Inflammatory macrophage treated with lipopolysaccharide for 1 hour (primary cell): ENCODE measurements at regions not wholly inside any gene's neighbourhood (a gene's known extent, or its start where the extent isn't known, plus 50 kb on each side); places are given as distances from the start of the nearest gene placed in this dataset.
"Not testable (repeated sequence)": the region's sequence is repeated elsewhere in the genome, so short reads cannot be mapped to it uniquely, and the experiment has no call there.

Experiments
- DNase-seq, 2 donors: peaks; one replicate each; pipeline ENCODE4 v3.0.0-alpha.2; 2020 to 2022

DNA sequence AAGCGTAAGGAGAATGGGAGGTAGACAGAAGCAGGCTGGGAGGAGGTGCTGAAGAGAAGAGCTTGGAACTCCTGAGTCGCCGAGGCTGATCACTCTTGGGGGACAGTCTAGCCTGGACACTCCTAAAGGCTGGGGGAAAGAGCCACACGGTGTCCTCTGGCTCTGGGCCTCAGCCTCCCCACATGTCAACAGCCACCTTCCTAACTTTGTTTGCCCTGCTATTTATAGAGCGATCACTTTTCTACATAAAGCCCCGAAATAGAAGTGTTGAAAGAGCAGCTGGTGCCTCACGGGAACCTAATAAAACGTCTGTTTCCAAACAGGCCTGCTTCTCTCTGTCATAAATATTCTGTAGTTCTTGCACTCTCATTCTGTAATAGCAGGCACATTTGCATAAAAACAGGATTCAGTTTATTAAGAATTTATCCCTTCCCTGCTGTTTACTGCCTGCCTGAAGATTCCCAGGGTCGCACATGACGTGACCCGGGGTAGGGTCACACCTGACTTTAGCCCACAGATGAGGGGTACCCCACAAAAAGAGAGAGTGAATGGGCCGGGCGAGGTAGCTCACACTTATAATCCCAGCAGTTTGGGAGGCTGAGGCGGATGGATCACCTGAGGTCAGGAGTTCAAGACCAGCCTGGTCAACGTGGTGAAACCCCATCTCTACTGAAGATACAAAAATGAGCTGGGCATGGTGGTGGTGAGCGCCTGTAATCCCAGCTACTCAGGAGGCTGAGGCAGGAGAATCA, 212.5 kb downstream of the TOMM20 start:
- peak in 1 of 2 donors; percentile 39 for DNase-seq

DNA sequence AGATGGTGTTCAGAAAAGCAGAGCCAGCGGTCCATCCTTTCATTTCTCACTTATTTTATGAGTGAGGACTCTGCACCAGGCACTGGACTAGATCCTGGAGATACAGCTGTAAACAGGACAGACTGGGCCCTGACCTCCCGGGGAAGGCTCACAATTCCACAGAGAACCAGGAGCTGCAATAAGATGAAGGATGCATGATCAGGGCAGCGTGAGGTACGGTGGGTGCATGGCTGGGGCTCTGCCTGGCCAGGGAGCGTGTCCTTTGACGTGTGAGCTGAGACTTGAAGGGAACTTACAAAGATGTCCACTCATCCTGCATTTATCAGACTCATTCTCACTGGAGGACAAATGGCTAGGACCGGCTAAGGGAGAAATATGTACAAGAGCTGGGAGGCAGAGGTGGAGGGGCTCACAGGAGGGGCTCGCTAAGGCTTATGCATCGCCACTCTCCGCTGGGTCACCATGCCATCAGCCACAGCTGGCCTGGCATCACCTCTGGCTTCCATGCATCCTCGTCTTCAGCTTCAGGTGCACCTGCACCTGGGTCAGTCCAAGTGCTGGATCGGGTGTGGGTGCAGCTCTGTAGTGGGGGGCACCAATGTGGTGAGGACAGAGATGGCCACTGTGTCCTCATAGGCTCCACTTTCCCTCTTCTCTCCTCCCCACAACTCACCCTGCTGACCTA, 213.9 kb downstream of the TOMM20 start:
- DNase-seq, result no peak

DNA sequence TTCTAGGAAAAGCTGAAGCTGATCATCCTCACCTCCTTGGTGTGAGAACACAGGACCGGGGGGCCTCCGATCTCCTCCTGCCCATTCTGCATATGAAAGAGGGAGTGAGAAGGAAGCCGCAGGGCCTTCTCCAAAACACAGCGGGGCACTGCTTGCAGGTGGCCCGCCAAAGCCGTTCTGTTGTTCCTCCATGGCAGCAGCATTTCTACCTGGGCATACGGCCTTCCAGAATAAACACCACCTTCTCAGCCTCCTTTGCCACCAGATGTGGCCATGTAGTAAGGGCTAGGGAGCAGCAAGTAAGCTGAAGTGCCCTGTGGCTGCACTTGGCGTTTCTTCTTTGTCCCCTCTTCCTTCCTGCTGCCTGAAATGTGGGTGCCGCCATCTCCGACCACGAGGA, 214.9 kb downstream of the TOMM20 start:
- no peak for DNase-seq

DNA sequence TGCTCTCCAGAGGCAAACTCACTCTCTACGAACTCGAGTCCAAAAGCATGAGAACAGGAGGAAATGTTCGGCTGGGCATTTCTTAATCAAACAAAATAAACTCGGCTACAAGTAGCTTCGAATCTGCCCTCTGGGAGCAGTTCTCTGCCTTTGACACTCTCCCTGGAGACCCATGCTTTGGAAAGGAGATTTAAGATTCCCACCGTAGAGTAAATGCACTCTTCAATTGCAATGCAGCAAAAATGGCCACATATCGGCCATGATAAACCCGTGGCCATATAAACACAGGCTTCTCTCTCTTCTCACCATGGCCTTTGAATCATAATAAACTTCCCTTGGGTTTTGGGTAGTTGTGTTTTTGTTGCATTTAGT, 215.4 kb downstream of the TOMM20 start:
- DNase-seq, result no peak

DNA sequence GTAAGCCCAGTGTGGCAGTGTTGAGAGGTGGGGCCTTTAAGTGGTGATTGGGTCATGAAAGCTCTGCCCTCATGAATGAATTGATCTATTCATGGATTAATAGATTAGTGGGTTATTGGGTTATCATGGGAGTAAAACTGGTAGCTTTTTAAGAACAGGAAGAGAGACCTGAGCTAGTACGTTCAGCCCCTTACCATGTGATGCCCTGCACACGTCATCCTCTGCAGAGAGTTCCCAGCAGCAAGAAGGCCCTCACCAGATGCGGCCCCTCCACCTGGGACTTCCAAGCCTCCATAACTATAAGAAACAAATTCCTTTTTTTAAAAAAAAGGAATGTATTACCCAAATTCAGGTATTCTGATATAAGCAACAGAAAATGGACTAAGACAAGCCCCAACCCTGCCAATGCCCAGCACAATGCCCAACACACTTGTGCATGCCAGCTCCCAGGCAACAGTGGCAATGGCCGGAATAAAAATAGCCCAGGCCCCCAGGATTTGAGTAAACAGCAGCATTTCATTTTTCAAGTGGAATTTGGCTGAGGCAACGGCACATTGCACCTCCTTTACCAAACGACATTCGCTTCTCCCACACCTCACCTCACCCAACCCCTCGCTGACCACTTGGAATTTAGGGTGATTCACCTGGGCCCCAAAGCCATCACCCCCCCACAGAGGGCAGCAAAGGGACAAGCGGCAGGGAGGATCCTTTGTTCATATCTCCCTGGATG, 215.9 kb downstream of the TOMM20 start:
- DNase-seq, result no peak

DNA sequence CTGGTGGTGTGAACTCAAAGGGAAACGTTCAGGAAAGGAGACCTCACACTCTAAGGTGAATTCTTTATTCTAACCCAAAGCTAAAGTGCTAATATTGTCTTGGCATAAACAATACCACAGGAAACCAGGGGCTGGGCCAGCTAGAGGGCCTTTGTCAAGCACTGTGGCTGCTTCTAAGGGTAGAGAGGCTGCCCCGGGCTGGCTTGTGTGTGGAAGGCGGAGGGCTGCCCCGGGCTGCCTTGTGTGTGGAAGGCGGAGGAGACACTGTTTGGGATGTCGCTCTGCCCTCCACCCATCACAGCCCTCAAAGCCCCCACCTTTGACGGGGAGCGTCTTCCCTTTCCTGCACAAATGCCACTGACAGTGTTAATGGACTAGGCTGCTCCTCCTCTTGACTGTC, 216.8 kb downstream of the TOMM20 start:
- no peak for DNase-seq

DNA sequence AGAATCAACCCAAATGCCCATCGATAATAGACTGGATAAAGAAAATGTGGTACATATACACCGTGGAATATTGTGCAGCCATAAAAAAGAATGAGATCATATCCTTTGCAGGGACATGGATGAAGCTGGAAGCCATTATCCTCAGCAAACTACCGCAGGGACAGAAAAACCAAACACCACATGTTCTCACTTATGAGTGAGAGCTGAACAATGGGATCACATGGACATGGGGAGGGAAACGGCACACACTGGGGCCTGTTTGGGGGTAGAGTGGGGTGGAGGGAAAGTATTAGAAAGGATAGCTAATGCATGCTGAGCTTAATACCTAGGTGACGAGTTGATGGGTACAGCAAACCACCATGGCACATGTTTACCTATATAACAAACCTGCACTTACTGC, 217.5 kb downstream of the TOMM20 start:
- DNase-seq, result not testable (repeated sequence)

DNA sequence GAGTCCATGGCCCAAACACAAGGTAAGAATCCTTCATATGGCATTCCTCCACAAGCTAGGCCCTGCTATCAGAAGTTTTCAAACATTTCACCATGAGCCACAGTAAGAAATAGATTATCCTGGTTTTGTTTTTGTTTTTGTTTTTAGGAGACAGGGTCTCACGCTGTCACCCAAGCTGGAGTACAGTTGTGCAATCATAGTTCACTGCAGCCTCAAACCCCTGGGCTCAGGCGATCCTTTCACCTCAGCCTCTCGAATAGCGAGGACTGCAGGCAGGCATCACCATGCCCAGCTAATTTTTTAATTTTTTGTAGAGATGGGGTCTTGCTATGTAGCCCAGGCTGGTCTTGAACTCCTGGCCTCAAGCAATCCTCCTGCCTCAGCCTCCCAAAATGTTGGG, 218.8 kb downstream of the TOMM20 start:
- DNase-seq, result no peak

DNA sequence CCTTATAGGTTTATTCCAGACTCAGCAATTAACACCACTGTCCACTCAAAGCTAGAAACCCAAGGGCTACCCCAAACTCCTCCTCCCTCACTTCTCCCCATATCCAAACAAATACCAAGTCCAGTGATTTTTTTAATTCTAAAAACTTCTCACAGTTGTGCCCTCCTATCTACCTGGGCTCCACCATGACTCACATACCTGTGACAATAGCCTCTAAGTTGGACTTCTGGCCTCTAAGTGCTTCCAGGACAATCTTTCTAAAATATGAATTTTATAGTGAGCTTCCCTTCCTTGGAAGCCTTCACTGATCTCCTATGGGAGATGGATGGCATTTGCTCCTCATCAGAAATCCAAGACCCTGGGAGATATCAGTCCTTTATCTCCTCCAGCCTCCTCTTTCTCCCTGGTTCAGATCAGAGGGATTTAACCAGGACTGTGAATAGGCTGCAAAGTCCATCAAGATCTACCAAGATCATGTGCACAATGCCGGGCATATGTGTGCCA, 219.3 kb downstream of the TOMM20 start:
- no peak for DNase-seq

DNA sequence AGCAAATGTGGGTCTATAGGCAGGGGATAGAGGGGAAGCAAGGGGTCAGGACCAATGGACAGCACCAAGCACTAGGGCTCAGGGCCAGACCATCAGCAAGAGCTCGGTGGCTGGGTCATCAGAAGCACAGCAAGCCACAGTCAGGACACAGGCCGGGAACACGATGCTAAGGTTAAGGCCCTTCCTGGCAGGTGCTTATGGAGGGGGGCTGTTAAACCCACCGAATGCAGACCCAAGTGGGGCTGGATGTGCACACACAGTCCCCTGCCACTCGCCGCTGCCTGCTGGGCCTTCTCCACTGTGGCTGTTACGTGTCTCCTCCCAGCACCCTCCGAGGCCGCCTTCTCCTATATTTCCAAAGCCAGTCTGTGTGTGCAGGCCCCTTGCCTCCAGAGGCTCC, 220.1 kb downstream of the TOMM20 start:
- DNase-seq, result no peak

DNA sequence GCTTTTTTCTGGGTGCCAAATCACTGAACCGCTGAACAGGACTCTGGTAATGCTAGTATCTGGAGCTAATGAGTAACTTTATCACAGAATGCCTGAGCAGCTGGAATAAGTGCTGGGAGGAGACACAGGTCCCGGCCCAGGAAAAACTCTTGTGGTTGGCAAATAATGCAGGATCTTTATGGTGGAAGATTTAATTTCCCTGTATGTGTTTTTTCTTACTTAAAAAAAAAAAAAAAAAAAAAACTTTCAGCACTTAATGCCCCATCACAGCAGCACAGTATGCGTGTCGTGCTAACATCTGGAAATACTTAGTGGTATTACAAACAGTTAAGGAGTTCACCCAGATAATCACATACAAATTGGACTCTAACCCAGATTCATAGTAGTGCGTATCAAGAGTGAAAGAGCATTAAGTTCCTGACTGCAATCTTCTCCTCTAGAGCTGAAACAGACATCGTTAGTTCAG, 220.7 kb downstream of the TOMM20 start:
- no peak for DNase-seq

DNA sequence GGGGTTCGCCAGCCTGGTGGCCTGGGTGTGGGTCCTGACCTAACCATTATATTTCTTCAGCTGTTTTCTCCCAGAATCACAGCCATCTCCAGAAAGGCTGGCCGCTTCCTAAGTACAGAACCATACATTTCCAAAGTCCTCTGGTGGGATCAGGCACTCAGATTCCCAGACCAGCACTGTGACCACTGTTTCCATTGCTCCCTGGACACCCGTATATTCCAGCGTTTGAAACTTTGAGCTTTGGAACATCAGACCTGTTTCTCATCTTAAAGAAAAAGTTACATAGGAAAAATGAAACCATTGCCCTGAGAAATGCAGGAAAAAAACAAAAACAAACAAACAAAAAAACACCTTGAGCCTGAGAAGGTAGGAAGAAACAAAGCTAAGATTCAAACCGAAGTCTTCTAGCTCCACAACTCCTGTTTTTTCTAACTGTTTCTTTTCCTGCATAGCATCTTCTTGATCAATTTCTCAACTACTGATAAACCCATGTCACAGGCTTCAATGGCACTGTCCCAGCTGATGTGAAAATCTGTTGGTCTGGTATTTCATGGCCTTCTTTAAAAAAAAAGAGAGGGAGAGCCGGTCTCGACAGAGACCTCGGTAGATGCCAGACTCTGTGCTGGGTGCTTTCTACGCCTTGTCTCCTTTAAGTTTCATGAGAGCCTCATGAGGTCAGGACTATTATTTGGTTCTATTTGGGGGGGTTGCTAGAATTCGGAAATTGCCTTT, 221.3 kb downstream of the TOMM20 start:
- DNase-seq, result no peak

DNA sequence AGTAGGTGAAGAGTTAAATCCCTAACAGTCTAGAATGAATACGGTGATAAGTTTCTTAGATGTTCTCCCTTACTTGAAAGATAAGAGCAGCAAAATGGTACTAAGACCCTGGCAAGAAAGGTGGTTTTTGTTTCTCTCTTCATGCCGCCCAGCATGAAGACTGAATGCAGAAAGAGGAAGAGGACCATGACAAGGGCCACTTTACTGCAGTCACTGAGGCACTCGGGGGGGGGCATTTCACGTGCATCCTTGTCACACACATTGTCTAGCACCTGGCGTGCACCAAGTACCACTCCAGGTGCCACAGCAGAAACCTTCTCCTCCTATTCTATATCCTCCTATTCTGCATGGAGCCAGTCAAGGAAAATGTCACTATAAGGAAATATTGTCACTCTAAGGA, 222.0 kb downstream of the TOMM20 start:
- DNase-seq, result no peak

DNA sequence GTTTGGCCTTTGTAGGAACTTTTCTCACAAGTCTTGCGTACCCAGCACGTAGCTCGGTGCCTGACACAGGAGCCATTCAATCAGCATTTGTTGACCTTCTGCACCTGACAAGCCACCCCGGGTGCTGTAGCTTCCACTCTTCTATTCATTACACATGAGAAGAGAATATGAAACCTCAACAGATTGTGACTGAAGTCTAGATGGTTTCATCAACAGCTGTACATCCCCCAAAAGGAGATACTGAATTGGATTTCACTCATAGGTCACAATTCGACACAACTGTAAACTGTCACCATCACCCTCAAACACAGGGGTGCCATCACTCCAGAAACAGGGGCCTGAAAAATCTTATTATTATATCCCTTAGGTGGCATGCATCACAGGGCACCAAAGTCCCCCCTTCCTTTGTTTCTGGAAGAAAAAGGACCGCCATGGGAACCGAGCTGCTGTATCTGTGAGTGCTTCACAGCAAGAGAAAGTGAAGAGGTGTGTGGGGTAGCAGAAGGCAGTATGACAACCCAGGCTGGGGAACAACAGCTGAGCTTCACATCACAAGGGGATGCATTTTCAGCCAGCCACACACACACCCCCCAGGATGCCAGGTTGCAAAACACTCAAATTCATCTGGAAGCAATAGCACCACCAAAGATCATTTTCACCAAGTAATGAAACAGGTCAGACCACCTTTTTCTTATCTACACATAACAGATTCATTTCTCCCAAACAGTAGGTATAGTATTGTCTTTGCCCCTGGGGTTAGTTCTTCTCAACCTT, 225.7 kb downstream of the TOMM20 start:
- DNase-seq, result no peak

DNA sequence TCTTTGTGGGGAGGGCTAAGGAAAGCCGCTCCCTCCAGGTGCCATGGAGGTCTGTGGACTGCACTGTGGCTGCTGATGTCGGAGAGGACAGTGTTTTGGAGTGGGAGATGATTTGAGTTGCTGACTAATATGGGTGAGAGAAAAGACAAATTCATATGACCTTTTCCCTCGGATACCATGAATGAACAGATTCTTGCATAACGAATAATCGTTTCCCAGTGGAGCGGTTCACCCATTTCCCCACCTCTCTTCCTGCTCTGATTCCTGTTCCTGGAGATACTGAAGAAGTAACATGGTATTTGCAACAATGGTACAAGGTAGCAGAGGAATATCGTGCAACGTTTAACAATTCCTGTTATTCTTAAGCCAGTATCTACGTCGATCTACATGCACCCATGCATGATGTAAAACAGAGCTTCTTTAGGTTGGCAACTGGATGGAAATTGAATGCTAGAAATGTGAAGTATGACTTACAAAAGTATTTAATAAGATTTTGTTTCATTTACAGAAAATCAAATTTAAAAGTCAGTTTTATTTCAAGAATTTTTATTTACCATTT, 227.1 kb downstream of the TOMM20 start:
- DNase-seq, result no peak

DNA sequence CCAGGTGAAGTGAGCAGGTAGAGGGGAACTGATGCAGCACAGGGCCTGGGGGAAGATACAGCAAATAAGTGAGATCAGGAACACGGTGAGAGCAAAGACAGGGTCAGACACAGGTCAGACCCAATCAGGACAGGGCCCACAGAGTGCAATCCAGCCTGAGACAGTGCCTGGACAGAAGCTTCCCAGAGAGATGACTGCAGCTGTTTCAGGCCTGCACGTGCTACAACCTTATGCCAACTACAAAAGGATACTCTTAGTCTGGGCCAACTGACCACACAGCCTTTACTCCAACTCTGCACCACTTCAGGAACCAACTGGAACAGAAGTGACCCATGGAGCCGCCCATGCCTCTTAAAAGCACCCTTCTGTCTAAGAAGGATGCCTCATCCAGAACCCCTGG, 228.0 kb downstream of the TOMM20 start:
- no peak for DNase-seq

DNA sequence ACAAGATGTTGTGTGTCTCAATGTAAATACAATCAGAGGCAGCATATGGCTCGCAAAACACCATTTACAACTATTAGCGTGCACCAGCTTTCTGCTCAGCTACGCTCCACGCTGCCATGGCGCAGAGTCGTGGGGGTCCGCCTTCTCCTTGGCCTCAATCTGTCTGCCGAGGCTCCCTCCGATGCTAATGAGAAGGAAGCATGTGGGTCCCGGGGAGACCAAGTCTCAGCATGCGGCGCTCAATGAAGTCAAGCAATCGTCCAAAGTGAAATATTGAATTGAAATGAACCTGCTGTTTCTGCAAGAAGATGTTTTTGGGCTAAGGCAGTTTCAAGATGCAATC, 228.9 kb downstream of the TOMM20 start:
- no peak for DNase-seq

DNA sequence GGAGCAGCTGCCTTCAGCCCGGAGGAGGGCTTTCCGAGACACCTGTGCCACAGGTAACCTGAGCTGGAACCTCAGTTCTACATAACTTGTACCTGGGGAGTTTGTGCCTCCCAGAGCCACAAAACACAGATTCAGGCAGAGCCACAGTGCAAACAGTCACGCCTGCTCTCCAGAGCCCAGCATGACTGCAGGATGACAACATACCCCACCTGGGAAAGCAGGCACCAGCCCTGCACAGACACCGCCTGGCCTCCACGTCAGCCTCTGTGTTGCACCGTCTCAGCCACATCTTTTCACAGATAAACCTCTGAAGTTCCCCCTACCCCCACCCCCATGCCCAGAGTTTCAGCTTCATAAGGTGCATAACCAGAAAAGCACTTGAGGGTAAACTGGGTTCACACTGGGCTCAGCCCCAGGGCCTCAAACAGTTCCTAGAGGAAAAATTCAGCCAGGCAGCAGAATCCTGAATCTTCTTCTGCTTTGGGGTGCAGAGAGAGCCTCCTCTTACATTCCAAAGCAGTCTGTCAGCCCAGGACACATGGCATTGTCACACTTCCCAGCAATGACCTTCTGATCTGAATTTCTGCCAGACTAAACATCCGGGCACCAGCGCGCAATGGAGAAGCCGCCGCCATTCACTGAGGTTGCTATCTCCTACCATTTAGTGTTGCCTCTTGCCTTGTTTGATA, 229.5 kb downstream of the TOMM20 start:
- no peak for DNase-seq

DNA sequence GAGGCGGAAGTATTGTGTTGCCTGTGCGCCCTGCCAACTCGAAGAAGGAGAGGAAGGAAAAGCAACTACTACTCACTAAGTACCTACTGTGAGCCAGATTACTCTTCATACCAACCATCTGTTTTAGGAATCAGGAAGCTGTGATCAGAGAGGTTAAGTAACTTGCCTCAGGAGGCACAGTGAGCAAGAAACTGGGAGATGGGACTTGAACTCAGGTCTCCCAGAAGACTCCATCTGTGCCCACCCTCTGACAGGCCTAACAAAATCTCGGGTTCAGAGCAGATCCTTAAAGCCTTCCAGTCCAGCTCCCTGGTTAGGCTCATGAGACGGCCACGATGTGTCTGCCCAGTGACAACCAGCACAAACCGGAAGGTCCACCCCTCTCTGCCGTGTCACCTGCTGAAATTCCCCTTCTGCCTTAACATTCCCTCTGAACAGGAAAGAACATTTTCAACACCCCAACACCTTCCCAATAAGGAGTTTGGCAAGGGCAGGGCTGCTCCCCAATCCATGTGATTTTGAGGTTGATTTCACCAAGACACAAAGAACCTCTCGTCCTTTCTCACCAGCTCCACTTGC, 230.1 kb downstream of the TOMM20 start:
- DNase-seq, result no peak

DNA sequence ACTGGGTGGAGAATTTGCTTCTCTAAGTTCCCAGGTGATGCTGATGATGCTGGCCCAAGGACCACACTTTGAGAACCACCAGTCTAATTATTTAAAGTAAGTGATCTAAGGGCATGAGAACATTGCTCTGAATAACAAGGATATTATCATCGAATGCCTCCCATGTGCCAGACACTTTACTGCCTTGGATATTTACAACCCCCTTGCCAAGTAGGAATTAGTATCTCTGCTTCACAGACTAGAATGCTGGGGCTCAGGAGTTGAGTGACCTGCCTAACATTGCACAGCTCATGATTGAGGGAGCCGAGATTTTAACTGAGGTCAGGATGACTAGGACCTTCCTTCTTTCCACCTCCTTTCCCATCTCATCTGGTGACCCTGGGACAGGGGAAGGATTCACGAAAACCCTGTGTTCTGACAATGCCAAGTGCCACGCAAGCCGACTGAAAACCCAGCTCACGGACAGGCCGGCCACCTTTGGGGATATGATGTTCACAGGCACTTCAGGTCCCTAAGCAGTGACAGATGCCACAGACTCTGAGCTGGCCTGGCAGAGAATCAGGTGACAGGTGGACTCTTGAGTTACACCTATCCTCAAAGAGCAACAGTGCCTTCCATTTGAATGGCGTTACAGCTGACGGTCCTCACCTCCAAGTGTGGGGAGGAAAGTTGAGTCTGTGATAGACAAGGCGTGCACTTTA, 230.7 kb downstream of the TOMM20 start:
- DNase-seq, result no peak
